WTC11 (cell line): ENCODE measurements at regions not wholly inside any gene's neighbourhood (a gene's known extent, or its start where the extent isn't known, plus 50 kb on each side); places are given as distances from the start of the nearest gene placed in this dataset.

ENCODE experiments used
- ATAC-seq: fragments of 200-7000 bp; cut with Tn5 transposase; 2 replicates; pipeline ENCODE4 v1.10.0; 2021; ENCODE audit warnings: mild to moderate bottlenecking, moderate library complexity
- CTCF ChIA-PET: fragments of 300-600 bp; sonication (Branson Sonifier 250); formaldehyde crosslinking; loops from one replicate; lab custom pipeline; 2021; ENCODE audit warnings: antibody characterized with exemption; lab: Charles Lee
- POLR2A ChIA-PET: fragments of 350-600 bp; sonication (Branson Sonifier 250); formaldehyde crosslinking; loops from one replicate; lab custom pipeline; 2021; ENCODE audit warnings: antibody characterized with exemption; lab: Charles Lee
- DNase-seq: peaks from one replicate; pipeline ENCODE4 v3.0.0; 2021; ENCODE audit warnings: low spot score
- H3K27ac Mint-ChIP-seq: 2 replicates; pipeline ENCODE4 v1.8.0; 2021; ENCODE audit warnings: mixed read lengths
- H3K27me3 Mint-ChIP-seq: 2 replicates; pipeline ENCODE4 v1.8.0; 2021; ENCODE audit warnings: low read depth, mild to moderate bottlenecking, moderate library complexity, mixed read lengths
- H3K36me3 Mint-ChIP-seq: 2 replicates; pipeline ENCODE4 v1.8.0; 2021; ENCODE audit warnings: mixed read lengths
- H3K4me1 Mint-ChIP-seq: 2 replicates; pipeline ENCODE4 v1.8.0; 2022; ENCODE audit warnings: mixed read lengths
- H3K4me3 Mint-ChIP-seq: 2 replicates; pipeline ENCODE4 v1.8.0; 2021; ENCODE audit warnings: mild to moderate bottlenecking, moderate library complexity, mixed read lengths
- H3K9me3 Mint-ChIP-seq: 2 replicates; pipeline ENCODE4 v1.8.0; 2021; ENCODE audit warnings: mixed read lengths
- ATF1 ChIP-seq: sonication (generic); formaldehyde crosslinking; IDR thresholded peaks from 2 replicates; pipeline ENCODE4 v1.8.1; 2023; ENCODE audit warnings: mild to moderate bottlenecking, moderate library complexity, missing genetic modification reagents
- EMX1 ChIP-seq: fragments of 250-450 bp; sonication (Bioruptor Pico); IDR thresholded peaks from 2 replicates; pipeline ENCODE4 v1.8.0; 2021; ENCODE audit warnings: mild to moderate bottlenecking
- FOXK1 ChIP-seq: sonication (generic); formaldehyde crosslinking; IDR thresholded peaks from 2 replicates; pipeline ENCODE4 v1.8.0; 2022; ENCODE audit warnings: mild to moderate bottlenecking, moderate library complexity, missing genetic modification reagents
- JAZF1 ChIP-seq: fragments of 250-450 bp; sonication (Bioruptor Pico); IDR thresholded peaks from 2 replicates; pipeline ENCODE4 v1.9.0; 2021; ENCODE audit warnings: moderate library complexity, mild to moderate bottlenecking, inconsistent platforms
- JUN ChIP-seq: sonication (generic); formaldehyde crosslinking; IDR thresholded peaks from 2 replicates; pipeline ENCODE4 v1.8.0; 2023; ENCODE audit warnings: mild to moderate bottlenecking, missing genetic modification reagents
- MYBL2 ChIP-seq: sonication (generic); formaldehyde crosslinking; IDR thresholded peaks from 2 replicates; pipeline ENCODE4 v1.8.1; 2023; ENCODE audit warnings: mild to moderate bottlenecking, moderate library complexity, missing genetic modification reagents
- NR3C1 ChIP-seq: sonication (generic); formaldehyde crosslinking; conservative IDR thresholded peaks from 2 replicates; pipeline ENCODE4 v1.8.1; 2023; ENCODE audit warnings: low read depth, mild to moderate bottlenecking, missing genetic modification reagents
- OVOL2 ChIP-seq: fragments of 250-450 bp; sonication (Bioruptor Pico); IDR thresholded peaks from 2 replicates; pipeline ENCODE4 v1.9.0; 2021; ENCODE audit warnings: mild to moderate bottlenecking, borderline replicate concordance
- USF1 ChIP-seq: sonication (generic); formaldehyde crosslinking; IDR thresholded peaks from 2 replicates; pipeline ENCODE4 v1.8.0; 2022; ENCODE audit warnings: mild to moderate bottlenecking, missing genetic modification reagents
- ZBTB43 ChIP-seq: sonication (generic); formaldehyde crosslinking; IDR thresholded peaks from 2 replicates; pipeline ENCODE4 v1.8.1; 2023; ENCODE audit warnings: mild to moderate bottlenecking, missing genetic modification reagents
- ZNF232 ChIP-seq: sonication (generic); formaldehyde crosslinking; IDR thresholded peaks from 2 replicates; pipeline ENCODE4 v1.8.0; 2022; ENCODE audit warnings: mild to moderate bottlenecking, missing genetic modification reagents
- ZNF416 ChIP-seq: fragments of 250-450 bp; sonication (Bioruptor Pico); IDR thresholded peaks from 2 replicates; pipeline ENCODE4 v1.9.0; 2021; ENCODE audit warnings: mild to moderate bottlenecking, inconsistent platforms
- ZNF425 ChIP-seq: fragments of 250-450 bp; sonication (Bioruptor Pico); conservative IDR thresholded peaks from 2 replicates; pipeline ENCODE4 v1.9.0; 2021; ENCODE audit warnings: mild to moderate bottlenecking
- TF ChIP-seq, protein P1 (sequence below): sonication (generic); formaldehyde crosslinking; IDR thresholded peaks from 2 replicates; pipeline ENCODE4 v1.8.0; 2023; ENCODE audit warnings: missing genetic modification reagents, mild to moderate bottlenecking, borderline replicate concordance
- TF ChIP-seq, protein P2 (sequence below): sonication (generic); formaldehyde crosslinking; IDR thresholded peaks from 2 replicates; pipeline ENCODE4 v1.8.0; 2022; ENCODE audit warnings: mild to moderate bottlenecking, missing genetic modification reagents
- TF ChIP-seq, protein P3 (sequence below): fragments of 250-450 bp; sonication (Bioruptor Pico); IDR thresholded peaks from 2 replicates; pipeline ENCODE4 v1.9.0; 2021; ENCODE audit warnings: mild to moderate bottlenecking, borderline replicate concordance

DNA sequence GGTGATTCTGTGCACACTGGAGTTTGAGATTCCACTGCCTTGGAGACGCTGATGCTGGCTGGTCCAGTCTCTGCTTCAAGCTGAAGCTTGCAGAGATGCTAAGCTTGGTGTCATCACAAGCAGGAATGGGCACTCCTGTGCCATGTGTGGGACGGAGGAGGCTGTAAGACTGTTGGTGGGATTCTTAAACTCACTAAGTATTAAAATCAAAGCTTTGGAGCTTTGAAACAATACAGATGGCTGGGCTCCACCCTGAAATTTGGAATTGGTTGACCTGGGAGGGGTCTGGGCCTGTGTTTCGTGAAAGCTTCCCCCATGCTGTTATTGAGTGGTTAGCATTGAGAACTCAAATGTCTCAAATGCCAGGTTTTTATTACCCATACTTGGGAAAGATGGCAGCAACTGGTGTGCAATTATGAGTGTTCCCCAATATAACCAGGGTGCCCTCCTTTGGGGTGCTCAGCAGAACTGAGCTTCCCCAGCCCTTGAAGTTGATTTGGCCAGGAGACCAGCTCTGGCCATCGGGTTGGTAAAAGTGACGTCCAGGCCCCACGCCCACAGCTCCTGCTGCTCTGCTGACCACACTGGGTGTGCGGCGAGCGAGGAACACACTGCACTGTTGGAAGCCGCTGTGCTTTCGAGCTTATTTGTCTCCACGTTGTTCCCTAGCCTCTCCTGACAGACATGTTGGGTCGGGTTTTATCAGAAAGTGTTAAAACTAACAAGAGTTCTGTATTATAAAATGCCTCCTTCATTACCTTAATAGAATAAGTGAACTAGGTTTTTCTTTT, 377.7 kb downstream of the GLRX3 start (continued):
- TF ChIP-seq ZNF425 (CRISPR knock-in tag) (no peak), ATF1 (no peak), EMX1 (CRISPR knock-in tag) (no peak), OVOL2 (CRISPR knock-in tag) (no peak), NR3C1 (CRISPR knock-in tag) (no peak), ZNF416 (CRISPR knock-in tag) (no peak)
- TF ChIP-seq, protein P1, sequence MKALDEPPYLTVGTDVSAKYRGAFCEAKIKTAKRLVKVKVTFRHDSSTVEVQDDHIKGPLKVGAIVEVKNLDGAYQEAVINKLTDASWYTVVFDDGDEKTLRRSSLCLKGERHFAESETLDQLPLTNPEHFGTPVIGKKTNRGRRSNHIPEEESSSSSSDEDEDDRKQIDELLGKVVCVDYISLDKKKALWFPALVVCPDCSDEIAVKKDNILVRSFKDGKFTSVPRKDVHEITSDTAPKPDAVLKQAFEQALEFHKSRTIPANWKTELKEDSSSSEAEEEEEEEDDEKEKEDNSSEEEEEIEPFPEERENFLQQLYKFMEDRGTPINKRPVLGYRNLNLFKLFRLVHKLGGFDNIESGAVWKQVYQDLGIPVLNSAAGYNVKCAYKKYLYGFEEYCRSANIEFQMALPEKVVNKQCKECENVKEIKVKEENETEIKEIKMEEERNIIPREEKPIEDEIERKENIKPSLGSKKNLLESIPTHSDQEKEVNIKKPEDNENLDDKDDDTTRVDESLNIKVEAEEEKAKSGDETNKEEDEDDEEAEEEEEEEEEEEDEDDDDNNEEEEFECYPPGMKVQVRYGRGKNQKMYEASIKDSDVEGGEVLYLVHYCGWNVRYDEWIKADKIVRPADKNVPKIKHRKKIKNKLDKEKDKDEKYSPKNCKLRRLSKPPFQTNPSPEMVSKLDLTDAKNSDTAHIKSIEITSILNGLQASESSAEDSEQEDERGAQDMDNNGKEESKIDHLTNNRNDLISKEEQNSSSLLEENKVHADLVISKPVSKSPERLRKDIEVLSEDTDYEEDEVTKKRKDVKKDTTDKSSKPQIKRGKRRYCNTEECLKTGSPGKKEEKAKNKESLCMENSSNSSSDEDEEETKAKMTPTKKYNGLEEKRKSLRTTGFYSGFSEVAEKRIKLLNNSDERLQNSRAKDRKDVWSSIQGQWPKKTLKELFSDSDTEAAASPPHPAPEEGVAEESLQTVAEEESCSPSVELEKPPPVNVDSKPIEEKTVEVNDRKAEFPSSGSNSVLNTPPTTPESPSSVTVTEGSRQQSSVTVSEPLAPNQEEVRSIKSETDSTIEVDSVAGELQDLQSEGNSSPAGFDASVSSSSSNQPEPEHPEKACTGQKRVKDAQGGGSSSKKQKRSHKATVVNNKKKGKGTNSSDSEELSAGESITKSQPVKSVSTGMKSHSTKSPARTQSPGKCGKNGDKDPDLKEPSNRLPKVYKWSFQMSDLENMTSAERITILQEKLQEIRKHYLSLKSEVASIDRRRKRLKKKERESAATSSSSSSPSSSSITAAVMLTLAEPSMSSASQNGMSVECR, result no peak
- TF ChIP-seq, protein P2, sequence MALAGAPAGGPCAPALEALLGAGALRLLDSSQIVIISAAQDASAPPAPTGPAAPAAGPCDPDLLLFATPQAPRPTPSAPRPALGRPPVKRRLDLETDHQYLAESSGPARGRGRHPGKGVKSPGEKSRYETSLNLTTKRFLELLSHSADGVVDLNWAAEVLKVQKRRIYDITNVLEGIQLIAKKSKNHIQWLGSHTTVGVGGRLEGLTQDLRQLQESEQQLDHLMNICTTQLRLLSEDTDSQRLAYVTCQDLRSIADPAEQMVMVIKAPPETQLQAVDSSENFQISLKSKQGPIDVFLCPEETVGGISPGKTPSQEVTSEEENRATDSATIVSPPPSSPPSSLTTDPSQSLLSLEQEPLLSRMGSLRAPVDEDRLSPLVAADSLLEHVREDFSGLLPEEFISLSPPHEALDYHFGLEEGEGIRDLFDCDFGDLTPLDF (CRISPR knock-in tag), result no peak
- TF ChIP-seq, all 79 proteins: peak for 0

GRCh38 chr10:130515670-130516069, 379.5 kb downstream of the GLRX3 start:
- POLR2A ChIA-PET, result no interaction called here
- Mint-ChIP-seq H3K4me1 (no peaks in the 10 kb centered on the region), H3K36me3 (peaks cover 72% of the 10 kb centered on the region), H3K9me3 (peaks cover 69% of the 10 kb centered on the region), H3K27ac (no peak overlapping the region), H3K27me3 (peaks cover 16% of the 10 kb centered on the region), H3K4me3 (no peak overlapping the region)
- CTCF ChIA-PET, result no interaction called here
- DNase-seq (no peak), ATAC-seq (no peak)
- TF ChIP-seq JUN (CRISPR knock-in tag) (no peak), MYBL2 (no peak), ZBTB43 (CRISPR knock-in tag) (no peak), USF1 (no peak)

- Mint-ChIP-seq H3K27ac (no peak overlapping the region), H3K27me3 (peaks cover 20% of the 10 kb centered on the region), H3K36me3 (peaks cover 72% of the 10 kb centered on the region), H3K4me3 (no peak overlapping the region), H3K4me1 (no peaks in the 10 kb centered on the region), H3K9me3 (peaks cover 70% of the 10 kb centered on the region)
- DNase-seq, result no peak
- POLR2A ChIA-PET, result no interaction called here
- no peak for ATAC-seq
- CTCF ChIA-PET, result no interaction called here
- TF ChIP-seq FOXK1 (CRISPR knock-in tag) (no peak), JAZF1 (no peak), ATF1 (no peak), ZNF232 (CRISPR knock-in tag) (no peak)
- TF ChIP-seq, protein P3, sequence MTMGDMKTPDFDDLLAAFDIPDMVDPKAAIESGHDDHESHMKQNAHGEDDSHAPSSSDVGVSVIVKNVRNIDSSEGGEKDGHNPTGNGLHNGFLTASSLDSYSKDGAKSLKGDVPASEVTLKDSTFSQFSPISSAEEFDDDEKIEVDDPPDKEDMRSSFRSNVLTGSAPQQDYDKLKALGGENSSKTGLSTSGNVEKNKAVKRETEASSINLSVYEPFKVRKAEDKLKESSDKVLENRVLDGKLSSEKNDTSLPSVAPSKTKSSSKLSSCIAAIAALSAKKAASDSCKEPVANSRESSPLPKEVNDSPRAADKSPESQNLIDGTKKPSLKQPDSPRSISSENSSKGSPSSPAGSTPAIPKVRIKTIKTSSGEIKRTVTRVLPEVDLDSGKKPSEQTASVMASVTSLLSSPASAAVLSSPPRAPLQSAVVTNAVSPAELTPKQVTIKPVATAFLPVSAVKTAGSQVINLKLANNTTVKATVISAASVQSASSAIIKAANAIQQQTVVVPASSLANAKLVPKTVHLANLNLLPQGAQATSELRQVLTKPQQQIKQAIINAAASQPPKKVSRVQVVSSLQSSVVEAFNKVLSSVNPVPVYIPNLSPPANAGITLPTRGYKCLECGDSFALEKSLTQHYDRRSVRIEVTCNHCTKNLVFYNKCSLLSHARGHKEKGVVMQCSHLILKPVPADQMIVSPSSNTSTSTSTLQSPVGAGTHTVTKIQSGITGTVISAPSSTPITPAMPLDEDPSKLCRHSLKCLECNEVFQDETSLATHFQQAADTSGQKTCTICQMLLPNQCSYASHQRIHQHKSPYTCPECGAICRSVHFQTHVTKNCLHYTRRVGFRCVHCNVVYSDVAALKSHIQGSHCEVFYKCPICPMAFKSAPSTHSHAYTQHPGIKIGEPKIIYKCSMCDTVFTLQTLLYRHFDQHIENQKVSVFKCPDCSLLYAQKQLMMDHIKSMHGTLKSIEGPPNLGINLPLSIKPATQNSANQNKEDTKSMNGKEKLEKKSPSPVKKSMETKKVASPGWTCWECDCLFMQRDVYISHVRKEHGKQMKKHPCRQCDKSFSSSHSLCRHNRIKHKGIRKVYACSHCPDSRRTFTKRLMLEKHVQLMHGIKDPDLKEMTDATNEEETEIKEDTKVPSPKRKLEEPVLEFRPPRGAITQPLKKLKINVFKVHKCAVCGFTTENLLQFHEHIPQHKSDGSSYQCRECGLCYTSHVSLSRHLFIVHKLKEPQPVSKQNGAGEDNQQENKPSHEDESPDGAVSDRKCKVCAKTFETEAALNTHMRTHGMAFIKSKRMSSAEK (CRISPR knock-in tag), result no peak
Observed at GRCh38 chr10:130516141-130516735, 380.0 kb downstream of the GLRX3 start.
